ENCODE measurements at regions not wholly inside any gene's neighbourhood (a gene's known extent, or its start where the extent isn't known, plus 50 kb on each side); places are given as distances from the start of the nearest gene placed in this dataset.

DNA sequence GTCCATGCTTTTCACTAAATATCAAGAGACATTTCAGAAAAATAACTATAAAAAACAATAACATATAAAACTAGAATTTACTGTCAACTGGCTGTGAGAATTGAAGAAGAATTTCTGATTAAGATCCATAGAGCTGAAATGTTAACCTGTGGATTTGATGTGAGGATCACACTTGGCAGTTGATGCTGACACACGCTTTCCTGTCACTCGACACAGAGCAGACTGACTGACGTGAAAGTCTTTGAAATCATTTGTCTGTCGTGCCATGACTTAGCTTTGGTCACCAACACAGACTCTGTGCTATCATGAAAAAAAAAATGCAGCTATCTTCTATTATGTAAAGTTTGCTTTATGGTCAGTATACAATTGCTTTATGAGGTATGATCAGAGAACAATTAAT is 706.0 kb upstream of the ZP4 start:
- ATAC-seq (ENCODE audit: low FRiP score in 2 of 2) (no peak), DNase-seq (no peak)
- Histone ChIP-seq H3K4me1 (no peaks in the 10 kb centered on the region), H3K9me3 (no peaks in the 10 kb centered on the region), H3K27me3 (no peaks in the 10 kb centered on the region), H3K4me3 (no peak overlapping the region), H3K27ac (no peak overlapping the region), H3K36me3 (no peaks in the 10 kb centered on the region)
- WGBS, 2 donors, result 74 to 85% methylated on average over 4 of the region's 4 CpGs
- TF ChIP-seq EP300 (IDR thresholded peaks at IDR 0.05) (no peak), POLR2A (IDR thresholded peaks at IDR 0.05) (no peak), POLR2AphosphoS5 (IDR thresholded peaks at IDR 0.05) (no peak)
- TF ChIP-seq, protein P1, sequence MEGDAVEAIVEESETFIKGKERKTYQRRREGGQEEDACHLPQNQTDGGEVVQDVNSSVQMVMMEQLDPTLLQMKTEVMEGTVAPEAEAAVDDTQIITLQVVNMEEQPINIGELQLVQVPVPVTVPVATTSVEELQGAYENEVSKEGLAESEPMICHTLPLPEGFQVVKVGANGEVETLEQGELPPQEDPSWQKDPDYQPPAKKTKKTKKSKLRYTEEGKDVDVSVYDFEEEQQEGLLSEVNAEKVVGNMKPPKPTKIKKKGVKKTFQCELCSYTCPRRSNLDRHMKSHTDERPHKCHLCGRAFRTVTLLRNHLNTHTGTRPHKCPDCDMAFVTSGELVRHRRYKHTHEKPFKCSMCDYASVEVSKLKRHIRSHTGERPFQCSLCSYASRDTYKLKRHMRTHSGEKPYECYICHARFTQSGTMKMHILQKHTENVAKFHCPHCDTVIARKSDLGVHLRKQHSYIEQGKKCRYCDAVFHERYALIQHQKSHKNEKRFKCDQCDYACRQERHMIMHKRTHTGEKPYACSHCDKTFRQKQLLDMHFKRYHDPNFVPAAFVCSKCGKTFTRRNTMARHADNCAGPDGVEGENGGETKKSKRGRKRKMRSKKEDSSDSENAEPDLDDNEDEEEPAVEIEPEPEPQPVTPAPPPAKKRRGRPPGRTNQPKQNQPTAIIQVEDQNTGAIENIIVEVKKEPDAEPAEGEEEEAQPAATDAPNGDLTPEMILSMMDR (IDR thresholded peaks at IDR 0.05), result no peak

DNA sequence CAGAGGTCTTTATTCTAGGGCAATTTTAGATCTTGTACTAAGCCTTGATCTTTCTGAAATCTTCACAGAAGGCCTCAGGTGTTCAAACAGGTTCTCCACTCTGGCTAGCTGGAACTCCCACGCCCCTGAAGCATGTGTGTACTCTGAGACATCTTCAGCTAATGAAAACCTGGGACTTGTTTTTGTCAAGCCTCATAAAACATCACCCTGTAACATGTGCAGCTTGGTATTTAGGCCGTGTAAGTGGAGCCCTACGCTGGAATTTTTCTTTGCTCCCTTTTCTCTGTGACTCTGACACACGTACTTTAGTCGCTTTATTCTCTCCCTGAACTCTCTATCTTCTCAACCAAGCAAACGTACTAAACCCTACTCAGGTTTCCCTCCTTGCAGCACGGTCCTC is 701.9 kb upstream of the ZP4 start:
- ATAC-seq (ENCODE audit: low FRiP score in 2 of 2) (no peak), DNase-seq (no peak)
- Histone ChIP-seq H3K9me3 (no peaks in the 10 kb centered on the region), H3K4me3 (no peak overlapping the region), H3K27ac (no peak overlapping the region), H3K36me3 (no peaks in the 10 kb centered on the region), H3K4me1 (no peaks in the 10 kb centered on the region), H3K27me3 (no peaks in the 10 kb centered on the region)
- 68% methylated on average over 7 of the region's 7 CpGs for WGBS, 2 donors
- TF ChIP-seq, protein P1 (IDR thresholded peaks at IDR 0.05), result no peak
- no peak for TF ChIP-seq POLR2A (IDR thresholded peaks at IDR 0.05)

DNA sequence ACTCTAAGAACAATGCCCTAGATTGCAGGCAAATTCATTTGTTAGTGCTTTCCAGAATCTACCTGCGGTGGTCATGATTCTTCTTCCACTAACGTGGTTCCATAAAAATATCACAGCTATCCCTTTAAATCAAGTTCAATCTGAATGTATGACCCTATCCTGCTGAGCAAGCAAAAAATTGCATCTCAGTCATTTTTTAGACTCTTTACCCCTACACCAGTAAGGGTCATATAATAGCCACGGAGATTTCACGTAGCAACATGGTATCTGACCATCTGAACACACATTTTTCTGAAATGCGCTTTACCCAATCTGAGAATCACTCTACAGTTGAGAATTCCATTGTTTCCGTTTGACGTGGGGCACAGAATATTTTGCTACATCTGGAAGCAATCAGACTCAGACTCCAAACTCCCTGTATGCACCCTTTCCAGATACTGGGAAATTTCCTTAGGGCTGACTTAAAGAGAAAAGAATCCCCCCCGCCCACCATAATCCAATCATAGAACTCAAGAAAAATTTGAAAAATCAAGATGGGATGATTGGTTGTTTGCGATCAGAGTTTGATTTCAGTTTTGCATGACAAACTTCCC is 699.2 kb upstream of the ZP4 start:
- DNase-seq, result no peak
- no peak overlapping the region for H3K4me3 ChIP-seq
- H3K36me3 ChIP-seq, result no peaks in the 10 kb centered on the region
- TF ChIP-seq EP300 (IDR thresholded peaks at IDR 0.05) (no peak), POLR2A (IDR thresholded peaks at IDR 0.05) (no peak)
- TF ChIP-seq, protein P1 (IDR thresholded peaks at IDR 0.05), result no peak
- WGBS, 2 donors, result 76 to 78% methylated on average over 9 of the region's 9 CpGs
- no peaks in the 10 kb centered on the region for H3K9me3 ChIP-seq
- no peaks in the 10 kb centered on the region for H3K27me3 ChIP-seq
- ATAC-seq (ENCODE audit: low FRiP score in 2 of 2), result peak in 1 of 2 donors; percentile 72
- no peaks in the 10 kb centered on the region for H3K4me1 ChIP-seq
- H3K27ac ChIP-seq, result no peak overlapping the region

DNA sequence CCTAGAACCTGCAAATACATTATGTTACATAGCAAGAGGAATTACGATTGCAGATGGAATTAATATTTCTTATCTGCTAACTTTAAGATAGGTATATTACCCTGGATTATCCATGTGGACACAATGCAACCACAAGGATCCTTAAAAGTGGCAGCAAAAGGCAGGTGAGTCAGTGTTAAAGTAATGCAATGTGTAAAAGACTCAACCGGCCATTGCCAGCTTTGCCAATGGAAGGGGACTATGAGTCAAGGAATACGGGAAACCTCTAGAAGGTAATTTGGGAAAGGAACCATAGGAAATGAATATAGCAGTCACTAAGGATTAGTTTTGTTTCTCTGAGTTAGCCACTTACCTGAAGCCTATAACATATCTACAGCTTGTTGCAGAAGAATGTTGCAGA is 692.1 kb upstream of the ZP4 start:
- Histone ChIP-seq H3K4me3 (no peak overlapping the region), H3K36me3 (no peaks in the 10 kb centered on the region), H3K27me3 (no peaks in the 10 kb centered on the region), H3K9me3 (no peaks in the 10 kb centered on the region), H3K4me1 (no peaks in the 10 kb centered on the region), H3K27ac (no peak overlapping the region)
- ATAC-seq (ENCODE audit: low FRiP score in 2 of 2) (no peak), DNase-seq (no peak)
- no peak for TF ChIP-seq POLR2A (IDR thresholded peaks at IDR 0.05)
- TF ChIP-seq EP300 (IDR thresholded peaks at IDR 0.05), result no peak
- TF ChIP-seq POLR2AphosphoS5 (IDR thresholded peaks at IDR 0.05), result no peak
- TF ChIP-seq, protein P1 (IDR thresholded peaks at IDR 0.05), result no peak
- 74 to 90% methylated on average over 3 of the region's 3 CpGs for WGBS, 2 donors

DNA sequence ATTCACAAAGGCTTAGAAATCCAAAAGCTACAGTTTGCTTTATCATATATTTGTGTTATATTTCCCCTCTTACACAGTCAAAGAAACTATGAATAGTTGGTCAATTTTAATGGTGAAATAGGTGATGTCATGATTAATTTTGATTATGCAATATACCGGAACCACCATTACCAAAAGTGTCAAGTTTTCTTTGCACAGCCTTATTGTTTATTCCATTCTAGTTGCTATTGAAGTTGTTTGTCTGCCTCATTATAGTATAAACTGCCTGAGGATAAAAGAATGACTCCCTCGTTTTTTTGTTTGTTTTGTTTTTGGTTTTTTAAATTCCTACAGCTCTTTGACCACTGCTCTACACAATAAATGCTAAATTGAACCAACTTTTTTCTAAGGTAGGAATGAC is 690.6 kb upstream of the ZP4 start:
- H3K4me1 ChIP-seq, result no peaks in the 10 kb centered on the region
- WGBS, 2 donors, result 49 to 53% methylated on average over 2 of the region's 2 CpGs
- H3K4me3 ChIP-seq, result no peak overlapping the region
- DNase-seq, result no peak
- no peak overlapping the region for H3K27ac ChIP-seq
- H3K36me3 ChIP-seq, result no peaks in the 10 kb centered on the region
- TF ChIP-seq, protein P1 (IDR thresholded peaks at IDR 0.05), result no peak
- TF ChIP-seq EP300 (IDR thresholded peaks at IDR 0.05), result no peak
- TF ChIP-seq POLR2A (IDR thresholded peaks at IDR 0.05), result no peak
- TF ChIP-seq POLR2AphosphoS5 (IDR thresholded peaks at IDR 0.05), result no peak
- H3K9me3 ChIP-seq, result no peaks in the 10 kb centered on the region
- no peaks in the 10 kb centered on the region for H3K27me3 ChIP-seq
- no peak for ATAC-seq (ENCODE audit: low FRiP score in 2 of 2)

Measured in upper lobe of left lung (tissue), 6 donors.